GM18508 (cell line): ENCODE measurements at regions not wholly inside any gene's neighbourhood (a gene's known extent, or its start where the extent isn't known, plus 50 kb on each side); places are given as distances from the start of the nearest gene placed in this dataset.
"Not testable (repeated sequence)": the region's sequence is repeated elsewhere in the genome, so short reads cannot be mapped to it uniquely, and the experiment has no call there.

ENCODE experiments used
- ATAC-seq: cut with Tn5 transposase; IDR thresholded peaks from one replicate; pipeline ENCODE4 v1.9.1; 2021; ENCODE audit warnings: moderate number of reproducible peaks; ENCODE audit not compliant: insufficient read depth, unreplicated experiment

DNA sequence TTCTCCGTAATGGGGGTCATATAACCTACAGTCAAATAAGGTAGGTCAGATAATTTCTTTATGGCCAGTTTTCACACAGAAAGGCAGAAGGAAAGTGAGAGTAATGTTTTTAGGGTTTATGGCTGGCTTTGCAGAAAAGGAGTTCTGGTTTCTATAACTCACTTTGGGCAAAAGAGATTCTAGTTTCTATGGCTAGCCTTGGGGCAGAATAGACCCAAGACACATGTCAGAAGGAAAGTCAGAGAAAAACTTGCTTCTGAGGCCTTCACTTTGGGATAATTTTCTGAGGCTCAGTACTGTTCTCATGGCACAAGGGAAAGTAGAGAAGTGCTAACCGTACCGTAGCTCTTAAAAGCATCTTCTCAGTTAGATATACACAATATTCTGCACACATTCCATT, 1145.3 kb downstream of the EFNA5 start:
- ATAC-seq, result no peak

DNA sequence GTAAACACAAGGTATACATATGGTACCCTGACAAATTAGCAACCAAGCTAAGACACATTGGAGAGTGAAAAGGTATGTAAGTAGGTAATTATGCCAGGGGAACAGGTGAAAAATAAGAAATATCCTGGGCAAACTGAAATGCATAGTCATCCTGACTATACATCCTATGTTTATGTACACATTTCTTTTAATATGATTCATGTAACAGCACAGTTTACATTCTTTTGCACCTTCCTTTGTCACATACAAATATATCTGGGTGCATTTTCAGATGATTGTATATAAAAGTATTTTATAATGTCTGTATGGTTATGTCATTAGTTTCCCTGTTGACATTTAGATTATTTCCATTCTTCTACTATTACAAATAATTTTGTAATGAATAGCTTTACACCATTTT, 1146.9 kb downstream of the EFNA5 start:
- ATAC-seq, result no peak

DNA sequence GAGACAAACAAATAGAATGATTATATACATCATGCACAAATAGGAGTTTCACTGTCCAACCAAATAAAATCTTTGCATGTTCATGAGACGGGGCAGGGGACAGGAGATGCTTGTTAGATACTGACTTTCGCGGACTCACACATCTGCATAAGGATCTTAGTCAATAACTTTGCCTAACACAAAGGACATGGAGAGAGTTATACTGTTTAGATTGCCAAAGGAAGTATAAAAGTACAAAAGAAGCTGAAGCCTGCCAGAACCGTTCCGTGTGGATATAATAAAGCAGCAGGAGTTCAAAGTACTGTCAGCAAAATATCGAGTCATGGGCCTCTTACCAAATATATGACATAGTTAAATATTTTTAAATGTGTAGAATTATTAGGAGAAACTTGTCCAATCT, 1148.4 kb downstream of the EFNA5 start:
- ATAC-seq, result no peak

DNA sequence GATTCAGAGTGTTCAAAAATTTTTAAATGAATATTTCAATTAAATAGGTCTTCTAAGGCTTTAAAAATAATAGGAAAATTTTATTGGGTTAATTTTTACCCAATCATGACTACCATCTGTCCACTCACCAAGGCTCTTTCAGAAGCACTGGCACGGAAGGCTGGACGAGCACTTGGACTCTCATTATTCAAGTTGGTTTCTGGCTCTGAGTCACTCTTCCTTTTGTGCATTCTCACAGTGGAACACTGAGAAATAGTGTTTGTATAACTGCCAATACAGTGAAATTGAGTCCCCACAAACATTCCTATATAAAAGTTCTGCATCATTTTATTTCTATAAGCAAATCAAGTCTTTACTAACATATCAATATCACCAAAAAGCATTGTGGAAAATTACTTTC, 1149.0 kb downstream of the EFNA5 start:
- ATAC-seq, result no peak

DNA sequence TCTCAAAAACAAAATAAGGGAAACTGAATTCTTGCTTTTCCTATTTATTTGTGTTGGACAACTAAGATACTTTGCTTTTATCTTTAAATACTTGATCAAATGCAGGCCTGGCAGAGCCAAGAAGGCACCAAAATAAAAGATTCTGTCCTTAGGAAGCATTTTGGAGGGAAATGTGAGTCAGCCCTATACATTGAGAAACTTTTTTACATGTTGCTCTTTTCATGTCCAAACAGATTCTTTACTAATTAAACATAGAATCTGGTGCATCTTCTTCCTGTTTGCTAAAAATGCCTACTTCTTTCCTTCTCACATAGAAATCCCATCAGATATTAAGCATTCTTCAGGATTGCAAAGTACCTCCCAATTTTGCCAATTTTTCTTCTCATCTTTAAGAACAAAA, 1160.4 kb downstream of the EFNA5 start:
- ATAC-seq, result no peak

DNA sequence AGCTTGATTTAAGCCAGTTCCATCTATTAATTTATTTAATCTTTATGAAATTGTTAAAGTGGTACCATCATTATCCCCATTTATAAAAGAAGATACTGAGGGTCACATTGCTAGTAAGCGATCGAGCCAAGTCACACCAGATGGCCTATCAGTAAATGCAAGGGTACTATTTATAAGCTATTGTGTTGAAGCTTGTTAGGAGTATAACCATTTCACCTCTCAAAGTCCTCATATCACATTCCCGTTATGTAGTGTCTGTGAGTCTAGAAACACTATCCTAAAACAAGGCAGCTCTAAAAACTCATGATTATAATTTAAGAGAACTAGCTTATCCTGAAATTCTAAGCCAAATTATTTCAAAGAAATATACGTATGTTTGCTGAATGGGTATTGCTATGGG, 1161.8 kb downstream of the EFNA5 start:
- no peak for ATAC-seq

DNA sequence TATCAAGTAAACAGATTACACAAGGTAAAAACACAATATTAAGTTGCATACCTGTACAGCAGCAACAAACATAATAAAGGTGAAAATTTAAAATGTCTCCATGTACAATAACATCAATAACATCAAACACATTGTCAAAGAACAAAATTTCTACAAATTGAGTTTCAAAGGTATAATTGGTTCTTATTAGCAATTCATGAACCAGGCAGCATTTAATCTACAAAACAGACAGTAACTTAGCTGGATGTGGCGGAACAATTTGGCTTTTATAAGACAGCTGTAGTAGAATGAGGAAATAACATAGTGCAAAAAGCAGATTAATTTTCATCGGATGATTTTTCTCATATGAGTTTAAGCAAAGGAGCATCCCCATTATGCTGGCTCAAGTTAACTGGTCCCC, 1176.8 kb downstream of the EFNA5 start:
- no peak for ATAC-seq

DNA sequence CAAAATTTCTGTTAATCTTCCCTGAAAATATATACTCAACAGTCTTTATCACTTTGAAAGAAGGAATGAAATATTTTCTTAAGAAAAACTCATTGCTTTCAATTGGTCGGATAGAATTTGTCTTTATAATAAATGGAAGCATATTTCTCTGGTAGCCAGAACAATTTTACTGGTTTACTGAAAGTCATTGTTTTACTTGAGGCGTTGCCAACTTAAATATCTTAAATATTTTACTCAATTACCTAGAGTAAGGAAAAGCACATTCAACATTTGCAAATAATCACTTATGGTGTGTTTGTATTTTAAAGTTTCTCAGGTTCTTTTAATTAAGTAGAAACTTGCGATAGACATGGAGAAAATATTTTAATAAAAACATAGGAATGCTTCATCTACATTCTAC, 1181.7 kb downstream of the EFNA5 start:
- ATAC-seq, result no peak

DNA sequence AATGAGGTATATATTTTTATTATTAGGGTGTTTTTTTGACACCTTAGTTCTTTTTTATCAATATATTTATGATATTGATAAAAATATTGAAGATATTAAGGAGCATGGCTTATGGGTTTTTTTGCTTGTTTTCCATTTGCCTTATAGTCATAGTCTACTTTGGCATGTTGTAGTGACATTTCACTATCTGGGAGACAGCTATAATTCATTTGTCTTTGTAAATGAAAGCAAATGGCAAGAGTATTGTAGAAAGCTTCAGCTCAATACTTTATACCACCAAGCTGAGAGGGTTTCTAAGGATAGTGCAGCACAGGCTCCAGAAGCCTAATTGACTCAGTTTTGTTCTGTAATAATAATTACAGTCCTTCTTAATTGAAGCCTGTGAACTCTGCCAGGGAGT, 1182.3 kb downstream of the EFNA5 start:
- no peak for ATAC-seq

DNA sequence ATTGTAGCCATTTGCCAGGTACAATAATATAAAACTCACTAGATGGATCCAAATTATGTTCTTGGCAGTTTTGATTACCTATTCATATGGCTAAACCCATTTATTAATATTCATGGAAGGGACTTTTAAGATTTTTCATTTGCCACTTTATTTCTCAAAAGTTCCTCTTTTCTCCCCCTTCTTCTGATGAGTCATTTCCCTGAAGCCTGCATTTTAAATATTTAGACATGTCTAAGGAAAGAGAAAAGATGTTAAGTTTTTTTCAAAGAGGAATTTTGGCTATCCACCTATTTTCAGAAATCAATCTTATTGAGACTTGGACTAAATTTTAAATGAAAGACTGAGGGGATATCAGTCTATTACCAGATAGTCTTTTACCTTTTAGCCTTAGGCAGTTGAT, 1189.4 kb downstream of the EFNA5 start:
- ATAC-seq, result no peak

DNA sequence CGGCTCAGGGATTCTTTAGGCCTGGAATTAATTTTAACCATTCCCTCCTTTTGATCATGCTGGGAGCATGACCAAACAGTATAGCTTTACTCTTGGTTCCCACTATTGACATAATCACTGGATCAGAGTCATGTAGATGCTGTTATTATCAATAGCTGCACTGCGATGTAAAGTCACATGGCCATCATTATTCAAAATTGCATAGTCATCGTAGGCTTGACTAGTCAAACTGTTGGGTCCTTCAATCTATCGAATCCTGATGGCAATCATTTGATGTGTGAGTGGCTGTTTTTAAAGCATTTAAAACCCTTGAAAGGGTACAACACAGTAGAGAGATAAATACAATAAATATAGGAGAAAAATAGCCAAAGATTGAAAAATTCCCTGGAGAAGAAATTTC, 1194.1 kb downstream of the EFNA5 start:
- ATAC-seq, result no peak

DNA sequence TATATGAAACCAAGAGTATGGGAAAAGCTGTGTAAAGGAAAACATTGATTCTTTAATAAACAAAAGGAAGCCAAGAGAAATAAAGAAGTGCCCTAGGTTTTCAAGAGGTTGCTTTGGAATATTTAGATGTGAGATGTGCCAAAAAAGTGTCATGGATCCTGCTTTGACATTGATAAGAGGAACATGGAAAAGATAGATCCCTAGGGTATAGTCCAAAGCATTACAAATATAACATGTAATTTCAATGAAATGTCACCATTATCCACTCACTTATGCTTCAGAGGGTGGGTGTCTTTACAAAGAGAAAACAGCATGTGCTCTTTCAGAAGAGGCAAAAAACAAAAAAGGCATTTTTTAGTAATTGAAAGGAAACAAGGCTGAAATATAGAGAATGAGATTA, 1196.7 kb downstream of the EFNA5 start:
- ATAC-seq, result no peak

DNA sequence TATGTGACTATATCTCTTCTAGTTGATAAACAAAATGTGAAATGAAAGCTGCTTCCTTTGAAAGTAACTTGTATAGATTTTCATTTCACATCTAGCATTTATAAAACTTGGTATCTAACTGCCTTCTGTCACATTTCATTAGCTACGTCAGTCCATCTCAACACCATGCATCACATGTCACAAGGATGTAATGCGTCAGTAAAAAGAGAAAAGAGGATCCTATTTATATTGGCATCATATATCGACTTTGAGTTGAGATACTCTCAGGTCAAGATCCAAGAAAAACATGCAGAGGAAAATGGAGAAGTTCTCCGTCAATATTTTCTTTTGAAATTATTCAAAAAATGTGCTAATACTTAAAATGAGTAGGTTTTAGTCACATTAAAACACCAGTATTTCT, 1211.2 kb downstream of the EFNA5 start:
- no peak for ATAC-seq

DNA sequence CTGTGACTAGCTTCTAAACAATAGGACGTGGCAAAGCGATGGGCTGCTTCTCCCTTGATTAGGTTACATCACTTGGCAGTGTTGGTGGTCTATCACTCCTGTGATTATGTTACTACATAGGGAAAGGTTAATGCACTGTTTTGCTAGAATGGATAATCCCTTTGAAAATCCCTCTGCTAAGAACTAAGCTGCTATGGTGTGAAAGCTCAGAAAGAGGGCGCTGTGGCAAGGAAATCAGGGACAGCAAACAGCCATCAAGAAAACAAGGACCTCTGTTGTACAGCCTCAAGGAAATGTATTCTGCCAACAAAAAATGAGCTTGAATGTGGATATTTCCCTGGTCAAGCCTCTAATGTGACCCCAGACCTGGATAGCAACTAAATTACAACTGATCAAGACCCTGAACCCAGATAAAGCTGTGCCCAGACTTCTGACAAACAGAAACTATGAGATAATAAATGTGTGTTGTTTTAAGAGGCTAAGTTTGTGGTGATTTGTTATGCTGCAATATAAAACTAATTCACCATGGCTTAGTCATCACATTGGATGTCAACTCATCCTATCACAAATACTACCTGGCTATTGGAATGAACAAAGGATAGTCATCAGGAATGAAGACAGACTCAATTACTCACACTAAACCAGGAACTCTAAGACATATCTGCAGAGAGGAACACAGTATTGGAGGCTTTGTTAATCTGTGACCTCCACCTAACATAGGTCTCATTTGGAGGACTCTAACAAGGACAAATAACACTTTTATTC, 1215.9 kb downstream of the EFNA5 start:
- ATAC-seq, result no peak

DNA sequence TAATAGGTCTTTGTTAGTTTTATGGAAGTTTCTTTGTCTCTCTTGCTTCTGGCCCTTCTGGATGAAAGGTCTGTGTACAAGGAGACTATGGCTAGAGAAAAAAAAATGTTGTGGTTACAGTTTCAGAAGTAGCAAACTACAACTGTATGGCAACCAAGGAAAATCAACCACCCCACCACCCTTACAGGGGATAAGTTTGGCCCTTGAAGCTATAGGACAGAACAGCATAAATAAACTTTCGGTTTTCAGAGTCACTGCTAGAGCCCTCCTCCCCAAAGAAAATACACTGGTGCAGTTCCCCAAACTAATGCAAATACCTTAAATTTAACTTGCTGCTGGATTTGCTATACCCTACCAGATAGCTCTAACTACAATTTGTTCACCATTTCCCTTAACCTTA, 1216.7 kb downstream of the EFNA5 start:
- ATAC-seq, result no peak

DNA sequence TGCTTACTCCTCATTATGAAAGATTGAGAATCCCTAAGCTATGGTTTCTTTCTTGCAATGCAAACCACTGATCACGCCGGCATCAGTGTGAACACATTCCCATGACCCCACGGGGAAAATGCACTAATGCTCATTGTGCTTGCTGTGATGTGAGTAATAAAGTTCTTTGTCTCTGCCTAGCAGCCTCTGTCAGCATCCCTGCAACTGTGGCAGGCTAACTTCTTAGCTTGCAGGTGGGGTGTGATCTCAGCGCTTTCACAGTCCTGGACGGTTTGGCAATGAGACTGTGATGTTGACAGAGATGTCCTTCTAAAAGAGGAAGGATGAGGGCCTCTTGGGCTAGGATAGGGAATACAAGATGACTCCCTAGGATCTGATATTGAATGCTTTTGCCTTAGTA, 1218.7 kb downstream of the EFNA5 start:
- ATAC-seq, result no peak

DNA sequence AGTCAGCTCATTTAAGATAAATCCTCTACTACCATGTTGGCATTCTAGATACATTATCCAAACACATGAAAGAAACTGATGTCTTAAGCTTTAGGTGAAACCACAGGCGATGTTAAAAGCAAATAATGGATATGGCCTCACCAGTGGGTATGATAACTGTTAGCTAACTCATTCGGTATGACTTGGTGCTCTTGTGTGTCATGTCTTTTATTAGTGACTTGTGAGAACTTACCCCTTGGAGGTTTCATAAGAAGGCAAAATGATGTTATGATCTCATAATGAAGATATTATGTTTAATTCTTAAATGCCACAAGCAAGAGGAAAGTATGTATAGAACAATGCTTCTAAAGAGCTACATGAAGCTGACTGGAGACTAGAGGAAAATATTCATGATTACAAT, 1227.0 kb downstream of the EFNA5 start:
- ATAC-seq, result no peak

DNA sequence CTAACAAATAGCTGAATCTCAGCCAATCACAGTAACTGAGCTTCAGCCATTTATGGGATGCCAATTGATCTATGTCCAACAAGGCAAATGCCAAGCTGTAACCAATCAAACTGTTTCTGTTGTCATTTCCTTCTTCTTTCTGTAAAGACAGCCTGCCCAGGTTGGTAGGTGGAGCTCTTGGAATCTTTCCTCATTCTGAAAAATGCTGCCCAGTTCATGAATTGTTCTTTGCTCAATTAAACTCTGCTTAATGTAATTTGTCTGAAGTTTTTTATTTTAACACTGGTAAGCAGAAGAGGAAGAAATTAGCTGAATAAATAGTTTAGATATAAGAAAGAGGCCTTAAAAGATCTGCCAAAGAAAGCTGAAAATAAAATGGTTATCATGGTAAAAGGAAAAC, 1235.6 kb downstream of the EFNA5 start:
- ATAC-seq, result no peak

DNA sequence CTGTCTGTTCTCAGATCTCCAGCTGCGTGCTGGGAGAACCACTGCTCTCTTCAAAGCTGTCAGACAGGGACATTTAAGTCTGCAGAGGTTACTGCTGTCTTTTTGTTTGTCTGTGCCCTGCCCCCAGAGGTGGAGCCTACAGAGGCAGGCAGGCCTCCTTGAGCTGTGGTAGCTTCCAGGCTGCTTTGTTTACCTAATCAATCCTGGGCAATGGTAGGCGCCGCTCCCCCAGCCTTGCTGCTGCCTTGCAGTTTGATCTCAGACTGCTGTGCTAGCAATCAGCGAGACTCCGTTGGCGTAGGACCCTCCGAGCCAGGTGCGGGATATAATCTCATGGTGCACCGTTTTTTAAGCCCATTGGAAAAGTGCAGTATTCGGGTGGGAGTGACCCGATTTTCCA, 1240.0 kb downstream of the EFNA5 start:
- ATAC-seq, result not testable (repeated sequence)

DNA sequence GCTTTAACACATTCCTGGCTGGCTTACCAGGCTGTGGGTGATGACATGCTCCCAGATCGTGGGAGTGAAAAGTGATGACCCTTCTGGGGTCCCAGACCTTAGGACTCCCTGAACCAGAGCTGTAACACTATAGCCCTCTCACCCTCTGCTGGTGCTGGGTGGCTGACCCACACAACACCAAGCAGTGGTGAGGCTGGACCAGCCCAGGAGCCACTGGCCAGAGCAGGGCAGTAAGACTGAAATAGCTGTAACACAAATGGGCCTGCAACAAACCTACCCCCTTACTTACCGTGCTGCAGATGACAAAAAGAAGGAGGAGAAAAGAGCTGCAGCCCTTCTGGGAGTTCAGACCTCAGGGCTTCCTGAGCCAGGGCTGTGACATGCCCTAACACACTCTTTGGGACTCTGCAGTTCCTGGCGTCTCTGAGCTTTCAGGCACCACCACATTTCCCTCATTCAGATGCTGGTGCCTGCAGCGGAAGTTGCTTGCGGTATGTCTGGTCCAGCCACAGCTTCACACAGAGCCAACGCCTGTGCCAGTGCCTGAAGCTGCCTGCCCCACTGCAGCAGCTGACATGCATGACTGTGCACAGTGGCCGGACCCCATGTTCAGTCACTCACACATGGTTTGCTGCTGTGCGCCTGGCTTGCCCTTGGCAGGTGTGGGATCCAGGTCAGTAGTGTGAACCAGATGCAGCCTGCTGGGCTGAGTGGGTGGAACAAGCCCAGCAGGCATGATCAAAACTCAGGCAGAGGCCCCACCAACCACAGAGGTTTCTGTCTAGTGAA, 1247.4 kb downstream of the EFNA5 start:
- no peak for ATAC-seq

DNA sequence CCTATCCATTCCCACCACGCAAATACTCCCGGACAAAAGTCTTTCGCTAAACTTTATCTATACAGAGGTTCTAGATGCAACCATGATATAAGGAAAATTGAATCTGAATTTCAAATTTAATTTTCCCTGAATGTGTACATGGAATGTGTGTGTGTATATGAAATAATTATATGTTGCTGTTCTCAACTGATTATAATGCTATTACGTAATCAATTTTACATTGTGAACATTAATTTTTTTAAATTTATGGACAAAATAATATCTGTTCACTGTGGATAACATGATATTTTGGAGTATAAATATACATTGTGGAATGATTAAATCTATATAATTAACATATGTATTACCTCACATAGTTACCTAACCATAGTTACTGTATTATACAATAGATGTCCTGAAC, 1250.6 kb downstream of the EFNA5 start:
- ATAC-seq, result no peak

DNA sequence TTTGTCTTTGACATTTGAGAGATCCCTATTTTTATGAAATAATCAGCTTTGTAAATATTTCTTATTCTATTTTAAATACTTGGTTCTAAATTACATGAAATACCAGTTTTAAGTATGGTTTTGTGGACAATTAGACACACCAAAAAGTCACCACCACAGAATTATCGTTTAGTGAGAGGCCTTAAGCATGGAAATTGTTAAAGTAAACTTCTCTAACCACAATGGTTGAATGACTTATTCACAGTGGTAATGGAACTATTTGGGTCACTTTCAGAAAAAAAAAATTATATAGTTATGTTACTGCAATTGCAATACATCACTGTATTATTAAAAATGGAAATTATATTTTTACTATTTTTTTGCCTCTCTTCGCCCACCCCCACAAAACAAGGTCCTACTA, 1252.5 kb downstream of the EFNA5 start:
- no peak for ATAC-seq
